Liver (tissue), 8 donors: ENCODE measurements at regions not wholly inside any gene's neighbourhood (a gene's known extent, or its start where the extent isn't known, plus 50 kb on each side); places are given as distances from the start of the nearest gene placed in this dataset.

Experiments
- DNase-seq: peaks from one replicate; pipeline ENCODE4 v3.0.0-alpha.2; 2017; ENCODE audit warnings: low spot score
- H3K27ac ChIP-seq, 2 donors: one replicate each; pipeline ENCODE4 v1.7.0; 2013; ENCODE audit warnings: inconsistent platforms in 2 of 2, low read length in 2 of 2, control low read depth in 1 of 2, low read depth in 1 of 2, mild to moderate bottlenecking in 1 of 2
- H3K27me3 ChIP-seq, 4 donors: one replicate each; pipeline versions ENCODE4 v1.6.1 to v1.7.0; 2013; ENCODE audit warnings: low read length in 3 of 4, inconsistent platforms in 1 of 4, mild to moderate bottlenecking in 1 of 4, moderate library complexity in 1 of 4; ENCODE audit not compliant: control insufficient read depth in 4 of 4, insufficient read depth in 4 of 4
- H3K36me3 ChIP-seq, 4 donors: one replicate each; pipeline versions ENCODE4 v1.6.1 to v1.7.0; 2013; ENCODE audit warnings: low read length in 3 of 4, mild to moderate bottlenecking in 3 of 4, low read depth in 1 of 4, moderate library complexity in 1 of 4; ENCODE audit not compliant: control insufficient read depth in 4 of 4, insufficient read depth in 3 of 4
- H3K4me1 ChIP-seq, 4 donors: one replicate each; pipeline versions ENCODE4 v1.6.1 to v1.7.0; 2013; ENCODE audit warnings: low read length in 3 of 4, mild to moderate bottlenecking in 3 of 4, moderate library complexity in 1 of 4; ENCODE audit not compliant: control insufficient read depth in 4 of 4, insufficient read depth in 4 of 4
- H3K4me3 ChIP-seq, 3 donors: one replicate each; pipeline versions ENCODE4 v1.6.1 to v1.7.0; 2013; ENCODE audit warnings: low read length in 3 of 3, control low read depth in 1 of 3, low read depth in 1 of 3, mild to moderate bottlenecking in 1 of 3
- H3K9ac ChIP-seq, 2 donors: one replicate each; pipeline ENCODE4 v1.7.0; 2013; ENCODE audit warnings: low read length in 2 of 2, mild to moderate bottlenecking in 2 of 2, moderate library complexity in 2 of 2, control low read depth in 1 of 2, low read depth in 1 of 2
- H3K9me3 ChIP-seq, 4 donors: one replicate each; pipeline versions ENCODE4 v1.6.1 to v1.7.0; 2013; ENCODE audit warnings: low read length in 3 of 4; ENCODE audit not compliant: control insufficient read depth in 4 of 4
- EGR1 ChIP-seq, 2 donors: IDR thresholded peaks; 2 replicates each; pipeline ENCODE4 v1.6.1; 2016 to 2018; ENCODE audit warnings: antibody characterized with exemption in 2 of 2, low read depth in 2 of 2
- FOXA1 ChIP-seq: IDR thresholded peaks from 2 replicates; pipeline ENCODE4 v1.6.1; 2016; ENCODE audit warnings: antibody characterized with exemption
- FOXA2 ChIP-seq: IDR thresholded peaks from 2 replicates; pipeline ENCODE4 v1.6.1; 2016; ENCODE audit warnings: antibody characterized with exemption
- GABPA ChIP-seq, 2 donors: IDR thresholded peaks in 1 of 2; conservative IDR thresholded peaks in 1 of 2; 2 replicates each; pipeline ENCODE4 v1.6.1; 2016; ENCODE audit warnings: antibody characterized with exemption in 2 of 2, mild to moderate bottlenecking in 1 of 2, moderate library complexity in 1 of 2
- HNF4A ChIP-seq, 2 donors: conservative IDR thresholded peaks; 2 replicates each; pipeline ENCODE4 v1.6.1; 2016; ENCODE audit warnings: antibody characterized with exemption in 2 of 2, mild to moderate bottlenecking in 2 of 2
- HNF4G ChIP-seq: IDR thresholded peaks from 2 replicates; pipeline ENCODE4 v1.6.1; 2016; ENCODE audit warnings: antibody characterized with exemption
- JUND ChIP-seq, 2 donors: IDR thresholded peaks; 2 replicates each; pipeline ENCODE4 v1.6.1; 2016; ENCODE audit warnings: antibody characterized with exemption in 2 of 2
- NR2F2 ChIP-seq: IDR thresholded peaks from 2 replicates; pipeline ENCODE4 v1.6.1; 2016; ENCODE audit warnings: antibody characterized with exemption
- RAD21 ChIP-seq, 2 donors: IDR thresholded peaks; 2 replicates each; pipeline ENCODE4 v1.6.1; 2016; ENCODE audit warnings: antibody characterized with exemption in 2 of 2, mild to moderate bottlenecking in 2 of 2
- RXRA ChIP-seq, 2 donors: IDR thresholded peaks; 2 replicates each; pipeline ENCODE4 v1.6.1; 2017 to 2018; ENCODE audit warnings: antibody characterized with exemption in 2 of 2, mild to moderate bottlenecking in 1 of 2
- SP1 ChIP-seq: IDR thresholded peaks from 2 replicates; pipeline ENCODE4 v1.6.1; 2018; ENCODE audit warnings: antibody characterized with exemption, mild to moderate bottlenecking
- TAF1 ChIP-seq: conservative IDR thresholded peaks from 2 replicates; pipeline ENCODE4 v1.6.1; 2016; ENCODE audit warnings: antibody characterized with exemption, mild to moderate bottlenecking
- YY1 ChIP-seq: IDR thresholded peaks from 2 replicates; pipeline ENCODE4 v1.6.1; 2016; ENCODE audit warnings: antibody characterized with exemption, mild to moderate bottlenecking
- WGBS: extraction: QIAGEN DNeasy Blood & Tissue Kit; methylation state at CpG from one replicate; pipeline ENCODE4 v1.1.7; 2013; 5-methylcytosine and 5-hydroxymethylcytosine counted together
- TF ChIP-seq, protein P1 (sequence below): IDR thresholded peaks from 2 replicates; pipeline ENCODE4 v1.6.1; 2016; ENCODE audit warnings: antibody characterized with exemption
- TF ChIP-seq, protein P2 (sequence below): fragments of 150-350 bp; IDR thresholded peaks from 2 replicates; pipeline ENCODE4 v1.5.1; 2017; ENCODE audit warnings: improper control_type of control experiment, low read depth, low read length; ENCODE audit not compliant: missing input control
- TF ChIP-seq, protein P3 (sequence below): IDR thresholded peaks from 2 replicates; pipeline ENCODE4 v1.6.1; 2016; ENCODE audit warnings: antibody characterized with exemption
- TF ChIP-seq, protein P4 (sequence below): IDR thresholded peaks from 2 replicates; pipeline ENCODE4 v1.6.1; 2016; ENCODE audit warnings: antibody characterized with exemption
- TF ChIP-seq, protein P5 (sequence below): IDR thresholded peaks from 2 replicates; pipeline ENCODE4 v1.6.1; 2016; ENCODE audit warnings: antibody characterized with exemption, mild to moderate bottlenecking
- donor health status: healthy.
- donor health status: healthy.
- donor health status: healthy.
- donor health status: healthy.
- donor health status: healthy.

DNA sequence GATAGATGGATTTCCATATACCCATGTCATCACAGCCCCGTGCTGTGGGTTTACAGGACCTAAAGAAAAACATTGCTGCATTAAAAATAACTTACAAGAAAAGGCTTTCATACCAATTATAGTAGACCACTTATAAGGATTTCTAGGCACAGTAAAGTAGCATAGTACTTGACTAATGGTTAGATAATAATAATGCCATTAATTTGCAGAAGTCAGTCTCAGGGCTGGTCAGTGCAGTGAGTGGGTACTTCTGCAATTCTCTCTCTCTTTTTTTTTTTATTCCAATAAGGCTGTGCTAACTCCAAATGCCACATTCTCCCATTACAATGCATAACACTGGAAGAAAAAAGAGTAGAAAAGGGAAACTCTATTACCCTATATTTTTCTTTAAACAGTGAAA, 73.1 kb upstream of the TMPRSS15 start:
- H3K4me3 ChIP-seq: no peak overlapping the region
- H3K9ac ChIP-seq: no peak overlapping the region
- H3K9me3 ChIP-seq: no peaks in the 10 kb centered on the region
- H3K36me3 ChIP-seq: no peaks in the 10 kb centered on the region
- DNase-seq: no peak
- H3K27me3 ChIP-seq: no peaks in the 10 kb centered on the region
- WGBS: 69% methylated on average over 1 of the region's 1 CpG
- TF ChIP-seq EGR1 (IDR thresholded peaks at IDR 0.05; ENCODE audit: low read depth in 2 of 2) (no peak), NR2F2 (no peak), RAD21 (IDR thresholded peaks at IDR 0.05) (no peak), HNF4A (conservative IDR thresholded peaks at IDR 0.05) (no peak), YY1 (no peak), GABPA (IDR thresholded peaks at IDR 0.05 in 1 of 2, conservative IDR thresholded peaks at IDR 0.05 in 1 of 2) (no peak), JUND (IDR thresholded peaks at IDR 0.05) (no peak), HNF4G (no peak), FOXA2 (no peak), RXRA (IDR thresholded peaks at IDR 0.05) (no peak), TAF1 (no peak), FOXA1 (no peak), SP1 (no peak)
- TF ChIP-seq, protein P1, sequence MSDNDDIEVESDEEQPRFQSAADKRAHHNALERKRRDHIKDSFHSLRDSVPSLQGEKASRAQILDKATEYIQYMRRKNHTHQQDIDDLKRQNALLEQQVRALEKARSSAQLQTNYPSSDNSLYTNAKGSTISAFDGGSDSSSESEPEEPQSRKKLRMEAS: no peak
- TF ChIP-seq, protein P2, sequence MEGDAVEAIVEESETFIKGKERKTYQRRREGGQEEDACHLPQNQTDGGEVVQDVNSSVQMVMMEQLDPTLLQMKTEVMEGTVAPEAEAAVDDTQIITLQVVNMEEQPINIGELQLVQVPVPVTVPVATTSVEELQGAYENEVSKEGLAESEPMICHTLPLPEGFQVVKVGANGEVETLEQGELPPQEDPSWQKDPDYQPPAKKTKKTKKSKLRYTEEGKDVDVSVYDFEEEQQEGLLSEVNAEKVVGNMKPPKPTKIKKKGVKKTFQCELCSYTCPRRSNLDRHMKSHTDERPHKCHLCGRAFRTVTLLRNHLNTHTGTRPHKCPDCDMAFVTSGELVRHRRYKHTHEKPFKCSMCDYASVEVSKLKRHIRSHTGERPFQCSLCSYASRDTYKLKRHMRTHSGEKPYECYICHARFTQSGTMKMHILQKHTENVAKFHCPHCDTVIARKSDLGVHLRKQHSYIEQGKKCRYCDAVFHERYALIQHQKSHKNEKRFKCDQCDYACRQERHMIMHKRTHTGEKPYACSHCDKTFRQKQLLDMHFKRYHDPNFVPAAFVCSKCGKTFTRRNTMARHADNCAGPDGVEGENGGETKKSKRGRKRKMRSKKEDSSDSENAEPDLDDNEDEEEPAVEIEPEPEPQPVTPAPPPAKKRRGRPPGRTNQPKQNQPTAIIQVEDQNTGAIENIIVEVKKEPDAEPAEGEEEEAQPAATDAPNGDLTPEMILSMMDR: no peak
- TF ChIP-seq, protein P3, sequence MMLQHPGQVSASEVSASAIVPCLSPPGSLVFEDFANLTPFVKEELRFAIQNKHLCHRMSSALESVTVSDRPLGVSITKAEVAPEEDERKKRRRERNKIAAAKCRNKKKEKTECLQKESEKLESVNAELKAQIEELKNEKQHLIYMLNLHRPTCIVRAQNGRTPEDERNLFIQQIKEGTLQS: no peak
- TF ChIP-seq, protein P4, sequence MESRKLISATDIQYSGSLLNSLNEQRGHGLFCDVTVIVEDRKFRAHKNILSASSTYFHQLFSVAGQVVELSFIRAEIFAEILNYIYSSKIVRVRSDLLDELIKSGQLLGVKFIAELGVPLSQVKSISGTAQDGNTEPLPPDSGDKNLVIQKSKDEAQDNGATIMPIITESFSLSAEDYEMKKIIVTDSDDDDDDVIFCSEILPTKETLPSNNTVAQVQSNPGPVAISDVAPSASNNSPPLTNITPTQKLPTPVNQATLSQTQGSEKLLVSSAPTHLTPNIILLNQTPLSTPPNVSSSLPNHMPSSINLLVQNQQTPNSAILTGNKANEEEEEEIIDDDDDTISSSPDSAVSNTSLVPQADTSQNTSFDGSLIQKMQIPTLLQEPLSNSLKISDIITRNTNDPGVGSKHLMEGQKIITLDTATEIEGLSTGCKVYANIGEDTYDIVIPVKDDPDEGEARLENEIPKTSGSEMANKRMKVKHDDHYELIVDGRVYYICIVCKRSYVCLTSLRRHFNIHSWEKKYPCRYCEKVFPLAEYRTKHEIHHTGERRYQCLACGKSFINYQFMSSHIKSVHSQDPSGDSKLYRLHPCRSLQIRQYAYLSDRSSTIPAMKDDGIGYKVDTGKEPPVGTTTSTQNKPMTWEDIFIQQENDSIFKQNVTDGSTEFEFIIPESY: no peak
- TF ChIP-seq, protein P5, sequence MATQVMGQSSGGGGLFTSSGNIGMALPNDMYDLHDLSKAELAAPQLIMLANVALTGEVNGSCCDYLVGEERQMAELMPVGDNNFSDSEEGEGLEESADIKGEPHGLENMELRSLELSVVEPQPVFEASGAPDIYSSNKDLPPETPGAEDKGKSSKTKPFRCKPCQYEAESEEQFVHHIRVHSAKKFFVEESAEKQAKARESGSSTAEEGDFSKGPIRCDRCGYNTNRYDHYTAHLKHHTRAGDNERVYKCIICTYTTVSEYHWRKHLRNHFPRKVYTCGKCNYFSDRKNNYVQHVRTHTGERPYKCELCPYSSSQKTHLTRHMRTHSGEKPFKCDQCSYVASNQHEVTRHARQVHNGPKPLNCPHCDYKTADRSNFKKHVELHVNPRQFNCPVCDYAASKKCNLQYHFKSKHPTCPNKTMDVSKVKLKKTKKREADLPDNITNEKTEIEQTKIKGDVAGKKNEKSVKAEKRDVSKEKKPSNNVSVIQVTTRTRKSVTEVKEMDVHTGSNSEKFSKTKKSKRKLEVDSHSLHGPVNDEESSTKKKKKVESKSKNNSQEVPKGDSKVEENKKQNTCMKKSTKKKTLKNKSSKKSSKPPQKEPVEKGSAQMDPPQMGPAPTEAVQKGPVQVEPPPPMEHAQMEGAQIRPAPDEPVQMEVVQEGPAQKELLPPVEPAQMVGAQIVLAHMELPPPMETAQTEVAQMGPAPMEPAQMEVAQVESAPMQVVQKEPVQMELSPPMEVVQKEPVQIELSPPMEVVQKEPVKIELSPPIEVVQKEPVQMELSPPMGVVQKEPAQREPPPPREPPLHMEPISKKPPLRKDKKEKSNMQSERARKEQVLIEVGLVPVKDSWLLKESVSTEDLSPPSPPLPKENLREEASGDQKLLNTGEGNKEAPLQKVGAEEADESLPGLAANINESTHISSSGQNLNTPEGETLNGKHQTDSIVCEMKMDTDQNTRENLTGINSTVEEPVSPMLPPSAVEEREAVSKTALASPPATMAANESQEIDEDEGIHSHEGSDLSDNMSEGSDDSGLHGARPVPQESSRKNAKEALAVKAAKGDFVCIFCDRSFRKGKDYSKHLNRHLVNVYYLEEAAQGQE: no peak
- H3K27ac ChIP-seq: no peak overlapping the region
- H3K4me1 ChIP-seq: no peaks in the 10 kb centered on the region

DNA sequence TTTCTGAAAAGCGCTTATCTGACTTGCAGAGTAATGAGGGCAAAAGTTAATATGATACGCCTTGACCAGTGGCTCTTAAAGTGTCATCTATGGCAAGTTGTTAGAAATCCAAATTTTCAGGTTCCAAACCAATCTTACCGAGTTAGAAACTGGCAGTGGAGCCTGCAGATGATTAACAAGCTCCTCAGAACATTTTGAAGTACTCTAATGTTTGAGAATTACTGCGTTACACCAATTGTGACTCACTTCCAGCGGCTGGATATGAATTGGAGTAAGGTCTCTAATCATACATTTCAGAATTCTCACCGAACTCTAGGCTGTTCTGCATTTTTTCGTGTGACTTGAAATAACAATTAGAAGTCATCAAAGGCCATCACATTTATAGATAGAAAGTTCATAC, 73.5 kb upstream of the TMPRSS15 start:
- TF ChIP-seq NR2F2 (no peak), HNF4A (conservative IDR thresholded peaks at IDR 0.05) (no peak), RAD21 (IDR thresholded peaks at IDR 0.05) (no peak), EGR1 (IDR thresholded peaks at IDR 0.05; ENCODE audit: low read depth in 2 of 2) (no peak), GABPA (IDR thresholded peaks at IDR 0.05 in 1 of 2, conservative IDR thresholded peaks at IDR 0.05 in 1 of 2) (no peak)
- H3K27ac ChIP-seq: no peak overlapping the region
- H3K4me1 ChIP-seq: no peaks in the 10 kb centered on the region
- WGBS: 72% methylated on average over 7 of the region's 7 CpGs
- DNase-seq: no peak
- no peaks in the 10 kb centered on the region for H3K9me3 ChIP-seq
- H3K9ac ChIP-seq: no peak overlapping the region
- no peaks in the 10 kb centered on the region for H3K36me3 ChIP-seq
- H3K27me3 ChIP-seq: no peaks in the 10 kb centered on the region
- H3K4me3 ChIP-seq: no peak overlapping the region
